BLaER1 treated with 17β-estradiol and CSF1 and Interleukin-3, amounts not matched to agents 10 nM and 100 nM (cell line): ENCODE measurements at regions not wholly inside any gene's neighbourhood (a gene's known extent, or its start where the extent isn't known, plus 50 kb on each side); places are given as distances from the start of the nearest gene placed in this dataset.

Experiments
- H3K27ac ChIP-seq, 11 experiments: shearing (Covaris generic); formaldehyde crosslinking; 2 replicates each; pipeline ENCODE4 v1.8.1; 2022
- H3K27me3 ChIP-seq, 11 experiments: shearing (Covaris generic); formaldehyde crosslinking; 2 replicates each; pipeline ENCODE4 v1.8.1; 2022
- H3K36me3 ChIP-seq, 11 experiments: shearing (Covaris generic); formaldehyde crosslinking; 2 replicates each; pipeline ENCODE4 v1.8.1; 2022
- H3K4me1 ChIP-seq, 10 experiments: shearing (Covaris generic); formaldehyde crosslinking; 2 replicates each; pipeline ENCODE4 v1.8.1; 2022
- H3K4me2 ChIP-seq, 11 experiments: shearing (Covaris generic); formaldehyde crosslinking; 2 replicates each; pipeline ENCODE4 v1.8.1; 2022
- H3K4me3 ChIP-seq, 10 experiments: shearing (Covaris generic); formaldehyde crosslinking; 2 replicates each; pipeline ENCODE4 v1.8.1; 2022
- H3K9ac ChIP-seq, 11 experiments: shearing (Covaris generic); formaldehyde crosslinking; 2 replicates each; pipeline ENCODE4 v1.8.1; 2022
- H3K9me3 ChIP-seq, 11 experiments: shearing (Covaris generic); formaldehyde crosslinking; replicated peaks in 1 of 11; 2 replicates each; pipeline ENCODE4 v1.8.1; 2022
- H4K20me1 ChIP-seq, 11 experiments: shearing (Covaris generic); formaldehyde crosslinking; 2 replicates each; pipeline ENCODE4 v1.8.1; 2022
- Cebpa-rat ChIP-seq, 11 experiments: shearing (Covaris generic); IDR thresholded peaks; 2 replicates each; pipeline ENCODE4 v1.8.1; 2022

GRCh38 chr10:110420401-110421193, 77.1 kb upstream of the DUSP5 start:
- TF ChIP-seq Cebpa-rat (IDR thresholded peaks at IDR 0.05) = no peak
- H3K27me3 ChIP-seq = peaks cover 0 to 12% (median 0%) of the 10 kb centered on the region in 11 experiments; a peak in 5 of 22 replicates
- peak overlapping the region in 7 of 11 experiments; percentile 23 to 77 (median 54); a peak in 11 of 22 replicates for H3K27ac ChIP-seq
- no peak overlapping the region for H3K4me3 ChIP-seq
- peak overlapping the region in 2 of 11 experiments; percentile 18 to 32; a peak in 2 of 22 replicates for H3K9ac ChIP-seq
- peak overlapping the region in 10 of 11 experiments; percentile 26 to 88 (median 68); a peak in 21 of 22 replicates for H3K4me2 ChIP-seq
- H3K9me3 ChIP-seq = peaks cover 0 to 14% (median 4%) of the 10 kb centered on the region in 11 experiments; a peak in 9 of 22 replicates
- no peaks in the 10 kb centered on the region for H3K36me3 ChIP-seq
- peaks cover 34 to 98% (median 77%) of the 10 kb centered on the region in 10 experiments for H3K4me1 ChIP-seq
- H4K20me1 ChIP-seq = no peaks in the 10 kb centered on the region

GRCh38 chr10:110421512-110422138, 76.1 kb upstream of the DUSP5 start:
- peak overlapping the region in 7 of 11 experiments; percentile 15 to 77 (median 54); a peak in 12 of 22 replicates for H3K27ac ChIP-seq
- peak overlapping the region; percentile 1 to 88 (median 65); a peak in 20 of 22 replicates for H3K4me2 ChIP-seq

GRCh38 chr10:110422548-110422947, 75.2 kb upstream of the DUSP5 start:
- H3K4me1 ChIP-seq = peaks cover 30 to 97% (median 86%) of the 10 kb centered on the region in 10 experiments
- H3K27me3 ChIP-seq = peaks cover 0 to 4% (median 0%) of the 10 kb centered on the region in 11 experiments; a peak in 3 of 22 replicates
- no peaks in the 10 kb centered on the region for H3K36me3 ChIP-seq
- peak overlapping the region in 10 of 11 experiments; percentile 10 to 88 (median 68); a peak in 18 of 22 replicates for H3K4me2 ChIP-seq
- H3K27ac ChIP-seq = peak overlapping the region in 7 of 11 experiments; percentile 1 to 83 (median 77); a peak in 13 of 22 replicates
- TF ChIP-seq Cebpa-rat (IDR thresholded peaks at IDR 0.05) = no peak
- H3K9ac ChIP-seq = no peak overlapping the region; a peak in 1 of 22 replicates
- H3K4me3 ChIP-seq = no peak overlapping the region
- H4K20me1 ChIP-seq = no peaks in the 10 kb centered on the region
- H3K9me3 ChIP-seq = peaks cover 0 to under 1% (median 0%) of the 10 kb centered on the region in 11 experiments; a peak in 2 of 22 replicates

More at GRCh38 chr10:110421512-110422138, 76.1 kb upstream of the DUSP5 start:
- Histone ChIP-seq H3K9me3 (peaks cover 0 to 10% (median 4%) of the 10 kb centered on the region in 11 experiments; a peak in 9 of 22 replicates), H4K20me1 (no peaks in the 10 kb centered on the region), H3K36me3 (no peaks in the 10 kb centered on the region), H3K4me1 (peaks cover 30 to 98% (median 79%) of the 10 kb centered on the region in 10 experiments), H3K27me3 (peaks cover 0 to 12% (median 0%) of the 10 kb centered on the region in 11 experiments; a peak in 5 of 22 replicates), H3K4me3 (no peak overlapping the region), H3K9ac (peak overlapping the region in 2 of 11 experiments; percentile 32 to 41; a peak in 3 of 22 replicates)
- TF ChIP-seq Cebpa-rat (IDR thresholded peaks at IDR 0.05) = no peak

GRCh38 chr10:110423650-110424049, 74.1 kb upstream of the DUSP5 start:
- Histone ChIP-seq H3K9ac (peak overlapping the region in 4 of 11 experiments; percentile 16 to 52 (median 34); a peak in 6 of 22 replicates), H3K4me1 (peaks cover 30 to 100% (median 89%) of the 10 kb centered on the region in 10 experiments), H4K20me1 (no peaks in the 10 kb centered on the region), H3K4me2 (peak overlapping the region; percentile 29 to 88 (median 65); a peak in 21 of 22 replicates), H3K36me3 (no peaks in the 10 kb centered on the region), H3K4me3 (no peak overlapping the region), H3K27ac (peak overlapping the region in 8 of 11 experiments; percentile 1 to 83 (median 77); a peak in 12 of 22 replicates), H3K9me3 (no peaks in the 10 kb centered on the region), H3K27me3 (no peaks in the 10 kb centered on the region; a peak in 1 of 22 replicates)
- TF ChIP-seq Cebpa-rat (IDR thresholded peaks at IDR 0.05) = no peak

- Histone ChIP-seq H3K4me1 (peaks cover 31 to 98% (median 82%) of the 10 kb centered on the region in 10 experiments), H4K20me1 (no peaks in the 10 kb centered on the region), H3K36me3 (no peaks in the 10 kb centered on the region), H3K9me3 (no peaks in the 10 kb centered on the region), H3K27me3 (no peaks in the 10 kb centered on the region), H3K4me3 (no peak overlapping the region), H3K4me2 (peak overlapping the region in 10 of 11 experiments; percentile 7 to 88 (median 66); a peak in 18 of 22 replicates), H3K9ac (peak overlapping the region in 8 of 11 experiments; percentile 25 to 62 (median 44); a peak in 11 of 22 replicates), H3K27ac (peak overlapping the region in 10 of 11 experiments; percentile 44 to 83 (median 77); a peak in 19 of 22 replicates)
- TF ChIP-seq Cebpa-rat (IDR thresholded peaks at IDR 0.05) = peak in 8 of 11 experiments; percentile 62 to 92 (median 76); a peak in 13 of 22 replicates
These were observed 71.9 kb upstream of the DUSP5 start for GRCh38 chr10:110425684-110426293.

GRCh38 chr10:110426294-110427181, 71.2 kb upstream of the DUSP5 start:
- H3K4me1 ChIP-seq = peaks cover 32 to 98% (median 82%) of the 10 kb centered on the region in 10 experiments
- peak overlapping the region in 10 of 11 experiments; percentile 10 to 88 (median 66); a peak in 18 of 22 replicates for H3K4me2 ChIP-seq
- no peak overlapping the region for H3K4me3 ChIP-seq
- H3K27ac ChIP-seq = peak overlapping the region; percentile 19 to 83 (median 77); a peak in 20 of 22 replicates
- H3K9ac ChIP-seq = peak overlapping the region in 8 of 11 experiments; percentile 25 to 62 (median 44); a peak in 12 of 22 replicates
- H3K36me3 ChIP-seq = no peaks in the 10 kb centered on the region
- H4K20me1 ChIP-seq = no peaks in the 10 kb centered on the region
- 0 out of 22 replicates have a peak, but pooled peaks of 2 of the 11 experiments have one; percentile 6 for TF ChIP-seq Cebpa-rat (IDR thresholded peaks at IDR 0.05)
- H3K27me3 ChIP-seq = no peaks in the 10 kb centered on the region
- no peaks in the 10 kb centered on the region for H3K9me3 ChIP-seq

GRCh38 chr10:110429301-110429700, 68.4 kb upstream of the DUSP5 start:
- no peak overlapping the region for H3K27ac ChIP-seq
- no peaks in the 10 kb centered on the region for H3K36me3 ChIP-seq
- TF ChIP-seq Cebpa-rat (IDR thresholded peaks at IDR 0.05) = no peak
- no peak overlapping the region for H3K9ac ChIP-seq
- no peaks in the 10 kb centered on the region for H3K27me3 ChIP-seq
- no peaks in the 10 kb centered on the region for H4K20me1 ChIP-seq
- peaks cover 0 to 10% (median 0%) of the 10 kb centered on the region in 11 experiments; a peak in 2 of 22 replicates for H3K9me3 ChIP-seq
- H3K4me2 ChIP-seq = peak overlapping the region in 5 of 11 experiments; percentile 38 to 71 (median 67); a peak in 6 of 22 replicates
- peaks cover 29 to 92% (median 72%) of the 10 kb centered on the region in 10 experiments for H3K4me1 ChIP-seq
- no peak overlapping the region for H3K4me3 ChIP-seq
